DLD1 (cell line): ENCODE measurements at regions not wholly inside any gene's neighbourhood (a gene's known extent, or its start where the extent isn't known, plus 50 kb on each side); places are given as distances from the start of the nearest gene placed in this dataset.
"Not testable (repeated sequence)": the region's sequence is repeated elsewhere in the genome, so short reads cannot be mapped to it uniquely, and the experiment has no call there.

Experiments used
- in situ Hi-C: cut with HindIII; loops from 2 replicates; pipeline ENCODE4 v1.10.0; 2017; ENCODE audit warnings: low sequenced_read_pairs

DNA sequence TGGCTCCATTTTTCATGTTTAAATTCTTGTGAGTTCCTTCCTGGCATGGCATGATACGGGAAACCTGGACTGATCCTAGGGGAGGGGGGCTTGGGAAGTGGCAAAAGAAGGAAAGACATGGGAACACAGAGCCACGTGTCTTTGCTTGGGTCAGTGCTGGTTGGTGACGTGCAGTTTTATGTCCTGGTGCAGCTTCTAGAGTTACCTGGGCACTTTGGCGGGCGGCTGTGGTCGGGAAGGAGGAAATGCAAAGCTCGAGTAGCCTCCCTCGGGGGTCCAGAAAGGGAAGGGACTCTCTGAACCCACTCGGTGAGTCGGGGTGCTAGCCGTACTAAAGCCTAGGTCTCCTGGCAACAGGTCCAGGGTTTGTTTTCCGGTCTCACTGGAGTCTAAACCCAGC lies 94.6 kb downstream of the APOB start:
- in situ Hi-C loops, result no loop called here

DNA sequence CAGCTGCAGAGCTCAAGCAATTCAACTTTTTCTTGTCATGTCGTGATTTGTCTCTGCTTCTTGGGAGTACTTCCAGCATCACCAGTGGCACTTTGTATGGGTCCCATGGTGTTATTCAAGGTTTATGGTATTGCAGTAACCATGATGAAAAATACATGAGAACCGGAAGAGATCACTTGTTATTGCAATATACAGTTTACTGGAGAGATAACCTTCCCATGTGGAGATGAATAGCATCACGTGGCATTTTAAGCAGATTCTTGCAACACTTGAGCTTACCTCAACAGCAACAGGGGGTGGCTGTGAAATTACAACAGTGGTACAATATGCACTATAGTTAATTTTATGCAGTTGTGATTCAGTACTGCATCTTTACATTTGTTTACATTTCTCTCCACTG lies 97.4 kb downstream of the APOB start:
- in situ Hi-C loops, result no loop called here

GRCh38 chr2:20943721-20944120 lies 100.2 kb downstream of the APOB start:
- in situ Hi-C loops, result not testable (repeated sequence)

DNA sequence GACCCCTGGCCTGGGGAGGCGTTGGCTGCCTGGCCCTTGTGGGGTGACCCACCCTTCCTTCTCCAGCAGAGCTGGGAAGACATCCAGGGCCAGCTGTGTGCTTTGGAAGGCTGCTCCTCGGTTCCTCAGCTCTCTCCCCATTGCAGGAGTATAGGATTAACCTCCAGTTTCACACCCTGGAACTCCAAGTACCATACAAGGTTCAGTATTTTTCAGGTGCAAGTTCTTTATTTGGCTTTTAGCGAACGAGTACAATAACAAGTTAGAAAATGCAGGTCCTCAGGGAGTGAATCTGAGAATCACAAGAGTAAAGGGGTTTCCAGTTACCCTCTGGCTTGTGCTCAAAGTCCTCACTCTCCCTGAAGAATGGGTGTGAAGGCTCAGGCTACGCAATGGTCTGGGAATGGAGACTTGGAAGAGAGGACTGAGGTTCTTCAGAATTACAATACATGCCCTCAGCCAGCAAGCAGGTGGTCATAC lies 101.2 kb downstream of the APOB start:
- in situ Hi-C loops, result no loop called here

DNA sequence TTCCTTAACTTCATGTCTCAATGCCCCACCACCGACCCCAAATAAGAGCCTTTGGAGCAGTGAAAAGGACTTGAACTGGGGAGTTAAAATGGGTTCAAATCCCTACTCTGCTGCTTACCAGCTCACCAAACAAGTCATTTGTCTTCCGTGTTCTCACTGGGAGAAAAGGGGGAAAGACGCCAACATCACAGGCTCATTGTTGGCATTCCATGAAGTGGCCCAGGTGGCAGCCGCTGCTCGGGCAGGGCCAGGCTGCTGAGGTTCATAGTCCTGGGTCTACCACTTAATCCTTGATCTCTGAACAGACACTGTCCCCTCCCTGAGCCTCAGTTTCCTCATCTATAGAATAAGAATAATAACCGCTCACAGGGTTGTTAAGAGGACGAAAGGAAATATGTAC lies 103.0 kb downstream of the APOB start:
- in situ Hi-C loops, result no loop called here

DNA sequence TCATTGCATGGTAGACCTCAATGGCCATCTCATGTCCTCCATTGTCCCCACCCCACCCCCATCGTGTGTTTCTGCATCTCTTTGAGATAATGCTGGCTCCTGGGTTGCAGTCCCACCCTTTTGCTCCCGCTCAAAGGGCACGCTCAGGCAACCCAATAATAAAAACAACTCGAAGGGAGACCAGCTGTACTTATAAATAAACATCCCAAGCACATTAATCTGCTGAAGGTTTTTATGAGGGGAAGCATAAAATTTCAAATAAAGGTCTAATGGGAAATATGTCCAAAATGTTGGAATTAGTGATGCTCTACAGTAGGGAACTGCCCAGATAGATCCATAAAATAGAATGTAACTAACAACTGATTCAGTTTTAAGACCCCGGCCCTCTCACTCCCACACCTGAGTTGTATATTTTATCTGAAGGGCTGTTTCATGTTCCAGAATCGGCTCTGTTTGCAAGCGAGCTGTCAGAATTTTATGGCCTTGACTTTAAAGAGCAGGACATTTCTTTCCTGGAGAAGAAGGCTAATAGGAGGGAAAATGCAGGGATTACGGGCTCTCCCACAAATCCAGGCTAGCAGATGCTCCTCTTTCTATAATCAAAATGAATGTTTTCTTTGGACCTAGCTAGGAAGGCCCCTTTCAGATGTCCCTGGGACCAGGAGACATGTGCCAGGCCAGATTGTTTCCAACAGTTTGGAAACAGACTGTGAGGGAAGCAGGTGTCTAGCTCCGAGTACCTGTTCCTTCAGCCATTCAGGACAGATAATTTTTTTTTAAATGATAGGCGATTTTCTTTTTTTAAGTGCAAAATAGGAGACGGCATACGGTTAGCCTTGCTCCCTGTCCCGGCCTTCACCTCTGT lies 103.7 kb downstream of the APOB start:
- in situ Hi-C loops, result no loop called here

DNA sequence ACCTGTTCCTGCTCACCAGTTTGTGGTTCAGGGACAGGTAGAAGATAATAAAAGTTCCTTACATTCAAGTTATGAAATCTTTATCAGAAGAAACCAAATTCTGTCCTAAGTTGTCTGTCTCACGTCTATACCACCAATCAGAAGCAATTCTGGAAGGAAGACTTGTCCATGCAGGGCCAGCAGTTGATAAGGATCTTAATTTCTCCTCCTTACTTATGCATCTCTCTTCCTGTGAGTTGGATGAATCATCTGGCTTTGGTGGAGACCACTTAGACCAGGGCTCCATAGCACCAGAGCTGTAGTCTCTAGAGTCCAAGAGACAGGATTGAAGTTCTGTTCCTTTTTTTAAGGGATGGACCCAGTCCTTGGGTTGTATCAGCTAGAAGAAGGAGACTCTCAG lies 106.5 kb downstream of the APOB start:
- in situ Hi-C loops, result no loop called here

DNA sequence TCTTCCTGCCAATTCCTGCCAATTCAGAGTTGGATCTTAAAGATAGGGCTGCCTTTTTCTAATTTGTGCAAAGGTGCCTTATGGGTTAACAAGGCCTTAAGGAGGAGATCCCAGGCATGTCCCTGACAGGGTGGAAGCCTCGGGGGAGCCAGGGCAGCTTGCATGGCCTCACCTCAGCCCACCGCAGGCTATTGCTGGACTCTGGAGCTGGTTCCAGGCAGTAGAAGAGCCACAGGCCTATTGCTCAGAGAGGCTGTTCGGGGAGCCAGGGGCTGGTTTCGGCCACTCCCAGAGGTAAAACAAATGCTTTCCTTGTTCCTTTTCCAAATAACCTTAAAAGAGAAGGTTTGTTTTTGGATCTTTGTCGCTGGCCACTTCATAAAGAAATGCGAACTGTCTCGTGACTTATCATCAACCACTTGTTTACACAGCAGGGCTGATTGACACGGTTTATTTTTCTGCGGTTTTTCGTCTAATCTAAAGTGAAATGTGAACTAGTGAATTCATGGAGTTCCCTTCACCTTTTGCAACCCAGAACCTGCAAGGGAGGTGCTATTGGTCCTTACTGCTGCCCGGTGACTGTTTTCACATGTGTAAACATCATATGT lies 108.6 kb downstream of the APOB start:
- in situ Hi-C loops, result no loop called here

DNA sequence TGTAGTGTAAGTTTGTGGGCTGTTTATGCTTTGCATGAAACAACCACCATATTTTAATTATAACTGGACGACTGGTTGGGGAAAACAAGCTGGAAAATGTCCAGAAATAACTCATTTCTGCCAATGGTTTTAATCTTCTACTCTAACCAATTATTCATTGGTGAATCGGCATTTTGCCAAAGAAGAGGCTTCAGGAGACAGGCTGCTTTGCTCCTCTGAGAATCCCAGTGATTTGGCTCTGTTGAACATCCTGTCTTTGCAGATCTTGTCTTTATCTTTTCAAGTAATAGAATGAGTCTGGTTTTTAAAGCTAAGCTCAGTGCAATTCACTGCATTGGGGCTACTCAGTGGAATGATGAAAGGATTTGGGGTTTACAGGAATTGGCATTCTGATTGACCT lies 109.6 kb downstream of the APOB start:
- in situ Hi-C loops, result no loop called here

GRCh38 chr2:20933714-20934113 lies 110.2 kb downstream of the APOB start:
- in situ Hi-C loops, result no loop called here

GRCh38 chr2:20931346-20931745 lies 108.4 kb upstream of the LDAH start:
- in situ Hi-C loops, result no loop called here

GRCh38 chr2:20930928-20931327 lies 108.0 kb upstream of the LDAH start:
- in situ Hi-C loops, result no loop called here

DNA sequence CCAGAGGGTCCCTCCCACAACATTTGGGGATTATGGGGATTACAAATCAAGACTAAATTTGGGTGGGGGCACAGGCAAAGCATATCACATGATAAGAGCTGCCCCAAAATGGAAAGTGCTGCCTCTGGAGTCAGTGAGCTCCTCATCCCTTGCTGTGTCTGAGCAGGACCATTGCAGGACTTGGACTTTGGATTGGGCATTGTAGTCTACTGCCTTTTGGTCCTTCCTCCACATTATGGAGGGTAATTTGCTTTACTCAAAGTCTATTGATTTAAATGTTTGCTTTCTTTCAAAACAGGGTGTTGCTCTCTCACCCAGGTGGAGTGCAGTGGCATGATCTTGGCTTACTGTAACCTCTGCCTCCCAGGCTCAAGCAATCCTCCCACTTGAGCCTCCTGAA lies 106.8 kb upstream of the LDAH start:
- in situ Hi-C loops, result no loop called here

DNA sequence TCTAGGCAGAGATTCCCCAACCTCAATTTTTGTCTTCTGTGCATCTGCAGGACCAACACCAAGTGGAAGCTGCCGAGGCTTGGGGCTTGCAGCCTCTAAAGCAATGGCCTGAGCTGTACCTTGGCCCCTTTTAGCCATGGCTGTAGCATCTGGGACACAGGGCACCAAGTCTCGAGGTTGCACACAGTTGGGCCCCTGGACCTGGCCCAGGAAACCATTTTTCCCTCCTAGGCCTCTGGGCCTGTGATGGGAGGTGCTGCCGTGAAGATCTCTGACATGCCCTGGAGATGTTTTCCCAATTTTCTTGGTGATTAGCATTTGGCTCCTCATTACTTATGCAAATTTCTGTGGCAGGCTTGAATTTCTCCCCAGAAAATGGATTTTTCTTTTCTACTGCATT lies 105.7 kb upstream of the LDAH start:
- in situ Hi-C loops, result no loop called here

DNA sequence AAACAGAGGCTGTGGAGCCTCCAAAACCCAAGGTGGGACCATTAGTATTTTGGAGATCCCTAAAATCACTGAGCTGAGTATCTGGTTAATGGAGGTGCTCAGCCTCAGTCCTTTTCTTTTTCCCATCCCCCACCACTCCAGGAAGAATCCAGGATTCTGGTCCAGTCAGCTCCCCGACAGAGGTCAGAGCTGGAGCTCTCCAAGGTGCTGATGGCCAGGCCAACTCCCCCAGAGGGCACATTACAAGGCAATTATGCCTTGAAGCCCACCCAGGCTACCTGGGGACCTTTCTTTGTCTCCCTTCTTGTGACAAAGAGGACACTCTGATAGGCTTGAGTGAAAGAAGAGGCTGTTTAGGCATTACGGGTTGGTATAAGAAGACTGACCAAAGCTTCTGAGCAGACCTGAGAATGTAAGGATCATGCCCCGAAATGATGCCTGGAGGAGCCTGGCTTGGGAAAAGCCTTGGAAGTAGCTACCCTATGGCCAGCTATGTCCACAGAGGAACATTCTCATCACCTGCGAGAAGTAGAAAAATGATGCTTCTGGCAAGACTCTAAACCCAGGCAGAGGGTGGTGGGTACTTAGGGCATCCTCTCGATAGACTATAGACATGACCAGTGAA lies 102.5 kb upstream of the LDAH start:
- in situ Hi-C loops, result no loop called here

- in situ Hi-C loops, result loop anchor here (10.0 kb wide), 1 partner anchor 225 kb away; no protein-coding TSS in a partner anchor
These were observed 96.4 kb upstream of the LDAH start for GRCh38 chr2:20919297-20919800.

GRCh38 chr2:20917719-20918572 lies 95.0 kb upstream of the LDAH start:
- in situ Hi-C loops, result loop anchor here (10.0 kb wide), 1 partner anchor 223 kb away; no protein-coding TSS in a partner anchor

DNA sequence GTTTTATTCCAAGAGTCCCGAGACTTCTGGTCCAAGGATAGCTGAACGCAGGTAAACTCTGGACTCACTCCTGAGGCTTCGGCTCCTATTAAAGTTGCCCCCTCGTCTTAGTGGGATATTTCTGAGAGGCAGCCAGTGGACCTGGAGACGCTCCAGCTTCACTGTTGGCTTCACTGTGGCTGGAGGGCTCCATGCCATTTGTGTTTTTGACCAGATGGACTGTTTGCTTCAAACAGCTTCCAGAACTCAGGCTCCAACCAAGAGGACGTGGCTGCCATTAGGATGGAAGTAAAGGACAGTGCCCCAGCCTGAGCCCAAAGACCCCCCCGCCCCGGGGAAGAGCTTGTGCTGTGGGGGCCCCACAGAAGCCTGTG lies 94.4 kb upstream of the LDAH start:
- in situ Hi-C loops, result loop anchor here (10.0 kb wide), 1 partner anchor 222 kb away; no protein-coding TSS in a partner anchor

DNA sequence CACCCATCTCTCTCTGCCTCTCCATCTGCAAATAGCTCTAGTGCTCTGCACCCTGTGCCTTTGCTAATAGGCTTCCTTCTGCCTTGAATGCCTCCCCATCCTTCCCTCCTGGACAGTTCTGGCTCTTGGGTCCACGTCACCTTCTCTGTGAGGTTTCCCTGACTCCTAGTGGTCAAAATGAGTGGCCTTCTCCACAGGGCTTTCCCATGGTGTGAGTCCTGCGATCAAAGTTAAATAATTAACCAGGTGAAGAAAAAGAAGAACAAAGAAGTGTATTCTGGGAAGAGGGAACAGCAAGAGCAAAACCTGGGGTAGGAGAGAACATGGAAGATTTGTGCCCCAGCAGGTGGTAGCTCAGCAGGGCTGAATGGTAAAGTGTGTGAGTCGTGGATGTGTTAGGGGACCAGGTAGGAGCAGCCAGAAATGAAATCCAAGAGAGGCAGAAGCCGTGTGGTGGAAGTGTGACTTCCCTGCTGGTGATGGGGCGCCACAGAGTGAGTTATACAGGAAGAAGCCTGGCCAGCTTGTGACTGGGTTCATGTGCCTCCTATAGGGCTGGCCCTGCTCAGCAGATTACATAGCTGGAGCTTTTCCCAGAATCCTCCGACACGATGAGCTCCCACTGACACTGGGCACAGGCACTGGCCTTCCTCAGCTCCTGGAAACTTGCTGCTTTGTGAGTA lies 93.8 kb upstream of the LDAH start:
- in situ Hi-C loops, result loop anchor here (10.0 kb wide), 1 partner anchor 222 kb away; no protein-coding TSS in a partner anchor

DNA sequence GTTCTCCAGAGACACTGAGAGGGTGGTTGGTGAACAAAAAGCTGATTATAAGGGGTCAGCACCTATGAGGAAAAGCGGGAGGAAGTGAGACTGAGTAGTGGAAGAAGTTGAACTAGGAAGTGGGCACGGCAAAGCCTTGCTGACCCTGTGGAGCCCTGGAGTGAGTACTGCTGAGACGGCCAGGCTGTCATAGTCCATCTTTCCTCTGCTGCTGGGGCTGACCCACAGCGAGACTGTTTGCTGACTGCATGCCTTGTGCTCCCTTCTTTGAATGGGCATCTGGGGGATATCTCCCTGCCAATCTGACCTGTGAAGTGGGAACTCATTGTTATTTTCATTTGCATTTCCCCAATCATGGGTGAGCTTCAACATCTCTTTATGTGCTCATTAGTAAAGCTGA lies 92.4 kb upstream of the LDAH start:
- in situ Hi-C loops, result loop anchor here (10.0 kb wide), 1 partner anchor 220 kb away; no protein-coding TSS in a partner anchor
